ENCODE measurements at regions not wholly inside any gene's neighbourhood (a gene's known extent, or its start where the extent isn't known, plus 50 kb on each side); places are given as distances from the start of the nearest gene placed in this dataset.

- DNase-seq = no peak
Observed at GRCh38 chr15:68871507-68871906, 50.8 kb upstream of the ANP32A start.

- no peak for DNase-seq
Observed at GRCh38 chr15:68874788-68875187, 54.1 kb upstream of the ANP32A start.

- peak; percentile 91 for DNase-seq
Observed at GRCh38 chr15:68875377-68876116, 54.8 kb upstream of the SPESP1 start.

GRCh38 chr15:68877626-68878025, 52.7 kb upstream of the SPESP1 start:
- DNase-seq = no peak

GRCh38 chr15:68880382-68880781, 49.9 kb upstream of the SPESP1 start:
- no peak for DNase-seq
